ENCODE measurements at regions not wholly inside any gene's neighbourhood (a gene's known extent, or its start where the extent isn't known, plus 50 kb on each side); places are given as distances from the start of the nearest gene placed in this dataset.

- Histone ChIP-seq H3K4me3 (ENCODE audit: low read length) (no peak overlapping the region), H2AFZ (ENCODE audit: low read depth, low read length) (no peak overlapping the region)
These were observed 51.4 kb upstream of the IRF2BP2 start for GRCh38 chr1:234661317-234661928.

GRCh38 chr1:234660536-234661316 is 50.7 kb upstream of the IRF2BP2 start:
- Histone ChIP-seq H3K4me2 (ENCODE audit: low read length) (no peak overlapping the region), H3K27ac (ENCODE audit: low read length) (no peak overlapping the region)
- no peak for TF ChIP-seq SMC3 (conservative IDR thresholded peaks at IDR 0.05; ENCODE audit: poor library complexity)
- TF ChIP-seq RAD21 (conservative IDR thresholded peaks at IDR 0.05): no peak
- no peak for TF ChIP-seq POLR2AphosphoS5 (IDR thresholded peaks at IDR 0.05)
- TF ChIP-seq TAF1 (IDR thresholded peaks at IDR 0.05; ENCODE audit: low read depth): no peak
- no peak for TF ChIP-seq EZH2 (IDR thresholded peaks at IDR 0.05; ENCODE audit: borderline replicate concordance, insufficient read depth, low read length, poor library complexity, severe bottlenecking)
- TF ChIP-seq CTCF (IDR thresholded peaks at IDR 0.05; ENCODE audit: poor library complexity, severe bottlenecking): no peak
- TF ChIP-seq REST (IDR thresholded peaks at IDR 0.05; ENCODE audit: borderline replicate concordance): no peak
- TF ChIP-seq EP300 (conservative IDR thresholded peaks at IDR 0.05; ENCODE audit: poor library complexity, severe bottlenecking): no peak
- no peak for TF ChIP-seq MXI1 (conservative IDR thresholded peaks at IDR 0.05; ENCODE audit: poor library complexity, severe bottlenecking)

More at GRCh38 chr1:234661317-234661928, 51.4 kb upstream of the IRF2BP2 start:
- H3F3A ChIP-seq (ENCODE audit: insufficient read depth, low read length, poor library complexity, severe bottlenecking): no peaks in the 10 kb centered on the region
- H4K20me1 ChIP-seq (ENCODE audit: insufficient read depth): no peaks in the 10 kb centered on the region
- H3K27ac ChIP-seq (ENCODE audit: low read length): no peak overlapping the region
- TF ChIP-seq RAD21 (conservative IDR thresholded peaks at IDR 0.05) (no peak), SMC3 (conservative IDR thresholded peaks at IDR 0.05; ENCODE audit: poor library complexity) (no peak), POLR2AphosphoS5 (IDR thresholded peaks at IDR 0.05) (no peak), EZH2 (IDR thresholded peaks at IDR 0.05; ENCODE audit: borderline replicate concordance, insufficient read depth, low read length, poor library complexity, severe bottlenecking) (no peak), TAF1 (IDR thresholded peaks at IDR 0.05; ENCODE audit: low read depth) (no peak), CTCF (IDR thresholded peaks at IDR 0.05; ENCODE audit: poor library complexity, severe bottlenecking) (no peak)
- no peaks in the 10 kb centered on the region for H3K27me3 ChIP-seq (ENCODE audit: insufficient read depth, low read depth, low read length)
- H3K9me2 ChIP-seq (ENCODE audit: insufficient read depth, low read length): no peaks in the 10 kb centered on the region
- H3K9me3 ChIP-seq (ENCODE audit: low read length): no peaks in the 10 kb centered on the region
- H3K4me2 ChIP-seq (ENCODE audit: low read length): no peak overlapping the region
- H3K9ac ChIP-seq (ENCODE audit: low read length): no peak overlapping the region
- no peaks in the 10 kb centered on the region for H3K79me2 ChIP-seq (replicated peaks; ENCODE audit: insufficient read depth, low read length)
- H3K36me3 ChIP-seq (ENCODE audit: insufficient read depth, low read length): no peaks in the 10 kb centered on the region

More at GRCh38 chr1:234660536-234661316, 50.7 kb upstream of the IRF2BP2 start:
- Histone ChIP-seq H3K36me3 (ENCODE audit: insufficient read depth, low read length) (no peaks in the 10 kb centered on the region), H4K20me1 (ENCODE audit: insufficient read depth) (no peaks in the 10 kb centered on the region), H3K9ac (ENCODE audit: low read length) (no peak overlapping the region), H3K27me3 (ENCODE audit: insufficient read depth, low read depth, low read length) (no peaks in the 10 kb centered on the region), H3K79me2 (replicated peaks; ENCODE audit: insufficient read depth, low read length) (no peaks in the 10 kb centered on the region), H3F3A (ENCODE audit: insufficient read depth, low read length, poor library complexity, severe bottlenecking) (no peaks in the 10 kb centered on the region), H3K9me3 (ENCODE audit: low read length) (no peaks in the 10 kb centered on the region), H3K4me3 (ENCODE audit: low read length) (no peak overlapping the region), H2AFZ (ENCODE audit: low read depth, low read length) (no peak overlapping the region), H3K9me2 (ENCODE audit: insufficient read depth, low read length) (no peaks in the 10 kb centered on the region)

Data from neural cell (in vitro differentiated cells).